Panc1 (cell line): ENCODE measurements at regions not wholly inside any gene's neighbourhood (a gene's known extent, or its start where the extent isn't known, plus 50 kb on each side); places are given as distances from the start of the nearest gene placed in this dataset.
"Not testable (repeated sequence)": the region's sequence is repeated elsewhere in the genome, so short reads cannot be mapped to it uniquely, and the experiment has no call there.

Experiments
- ATAC-seq: fragments of 200-7000 bp; cut with Tn5 transposase; 2 replicates; pipeline ENCODE4 v1.9.1; 2020; ENCODE audit warnings: mild to moderate bottlenecking, moderate library complexity
- BruUV-seq: library from RNA; stranded (reverse); fragments of 400-500 nt; replicated peaks from 2 replicates; lab custom pipeline; 2021; lab: Mats Ljungman, UMichigan
- CTCF ChIA-PET: fragments of 300-600 bp; sonication (Branson Sonifier 250); formaldehyde crosslinking; loops from one replicate; lab custom pipeline; 2022; ENCODE audit warnings: antibody characterized with exemption; lab: Charles Lee
- POLR2A ChIA-PET: fragments of 300-600 bp; sonication (Branson Sonifier 250); formaldehyde crosslinking; loops from one replicate; lab custom pipeline; 2022; ENCODE audit warnings: antibody characterized with exemption; lab: Charles Lee
- DNase-seq: peaks from one replicate; pipeline ENCODE4 v3.0.0-alpha.2; 2010; ENCODE audit warnings: low read depth, low spot score
- H3K27ac ChIP-seq: 2 replicates; pipeline ENCODE4 v1.5.1; 2011; ENCODE audit warnings: mild to moderate bottlenecking, low read length, inconsistent platforms
- H3K27me3 ChIP-seq: fragments of 200-500 bp; sonication (Bioruptor generic); 2 replicates; pipeline ENCODE4 v1.6.0; 2014; ENCODE audit warnings: low read length, inconsistent platforms; ENCODE audit not compliant: control insufficient read depth, insufficient read depth
- H3K36me3 ChIP-seq: fragments of 200-500 bp; sonication (Bioruptor generic); 2 replicates; pipeline ENCODE4 v1.5.1; 2014; ENCODE audit warnings: inconsistent platforms, mild to moderate bottlenecking, low read length, moderate library complexity; ENCODE audit not compliant: control insufficient read depth, insufficient read depth
- H3K4me1 ChIP-seq: 2 replicates; pipeline ENCODE4 v1.5.1; 2011; ENCODE audit warnings: inconsistent platforms, mild to moderate bottlenecking, low read length, moderate library complexity; ENCODE audit not compliant: control insufficient read depth, insufficient read depth
- H3K4me3 ChIP-seq, 2 experiments: 2 replicates each; pipeline ENCODE4 v1.5.1; 2011 to 2012; ENCODE audit warnings: low read depth in 2 of 2, low read length in 2 of 2, mild to moderate bottlenecking in 2 of 2, inconsistent platforms in 1 of 2, moderate library complexity in 1 of 2
- H3K9me3 ChIP-seq: fragments of 200-500 bp; sonication (Bioruptor generic); 2 replicates; pipeline ENCODE4 v1.5.1; 2014; ENCODE audit warnings: low read depth, mild to moderate bottlenecking, inconsistent platforms, low read length, moderate library complexity; ENCODE audit not compliant: control insufficient read depth, insufficient read depth
- CTCF ChIP-seq: fragments of 450-650 bp; IDR thresholded peaks from 2 replicates; pipeline ENCODE4 v1.5.1; 2017; ENCODE audit warnings: mild to moderate bottlenecking
- POLR2AphosphoS5 ChIP-seq: IDR thresholded peaks from 2 replicates; pipeline ENCODE4 v1.6.1; 2012; ENCODE audit warnings: mild to moderate bottlenecking, low read depth, low read length, moderate library complexity
- REST ChIP-seq, 2 experiments: IDR thresholded peaks; 2 replicates each; pipeline ENCODE4 v1.6.1; 2011 to 2012; ENCODE audit warnings: low read depth in 2 of 2, control low read depth in 1 of 2, low read length in 1 of 2, mild to moderate bottlenecking in 1 of 2, moderate library complexity in 1 of 2; ENCODE audit not compliant: insufficient read depth in 1 of 2
- SIN3A ChIP-seq: IDR thresholded peaks from 2 replicates; pipeline ENCODE4 v1.6.1; 2012; ENCODE audit warnings: low read depth, mild to moderate bottlenecking, low read length, moderate library complexity, borderline replicate concordance; ENCODE audit not compliant: insufficient read depth
- TCF7L2 ChIP-seq: IDR thresholded peaks from 2 replicates; pipeline ENCODE4 v1.6.1; 2011; ENCODE audit warnings: mild to moderate bottlenecking, low read depth, low read length, inconsistent platforms
- in situ Hi-C: cut with HindIII; loops from 2 replicates; pipeline ENCODE4 v1.10.0; 2016; ENCODE audit warnings: low sequenced_read_pairs, low pct_unique_long_range_greater_than_20kb
- intact Hi-C: fragments of 100-400 bp; cut with micrococcal nuclease; formaldehyde crosslinking; loops from one replicate; pipeline ENCODE4 v1.10.0; 2022; ENCODE audit not compliant: unreplicated experiment

GRCh38 chr3:78098367-78098766 is 1058.5 kb downstream of the ROBO2 start:
- TF ChIP-seq REST (IDR thresholded peaks at IDR 0.05; ENCODE audit: insufficient read depth in 1 of 2, low read depth in 2 of 2, low read length in 1 of 2): no peak
- no peak for TF ChIP-seq POLR2AphosphoS5
- TF ChIP-seq CTCF: no peak
- no peak for TF ChIP-seq SIN3A
- no peak for TF ChIP-seq TCF7L2
- Histone ChIP-seq H3K4me3 (no peak overlapping the region), H3K4me1 (no peaks in the 10 kb centered on the region), H3K27ac (no peak overlapping the region), H3K9me3 (no peaks in the 10 kb centered on the region), H3K27me3 (no peaks in the 10 kb centered on the region), H3K36me3 (no peaks in the 10 kb centered on the region)
- in situ Hi-C loops (no loop called here), intact Hi-C loops (no loop called here)
- CTCF ChIA-PET: no interaction called here
- POLR2A ChIA-PET: no interaction called here
- DNase-seq (no peak), ATAC-seq (no peak)
- no TSS peak for BruUV-seq

- no peak for TF ChIP-seq POLR2AphosphoS5
- TF ChIP-seq REST (IDR thresholded peaks at IDR 0.05; ENCODE audit: insufficient read depth in 1 of 2, low read depth in 2 of 2, low read length in 1 of 2): no peak
- no peak for TF ChIP-seq SIN3A
- TF ChIP-seq TCF7L2: no peak
- no peak for TF ChIP-seq CTCF
- H3K36me3 ChIP-seq: no peaks in the 10 kb centered on the region
- H3K9me3 ChIP-seq: no peaks in the 10 kb centered on the region
- DNase-seq (no peak), ATAC-seq (no peak)
- in situ Hi-C loops: no loop called here
- POLR2A ChIA-PET: no interaction called here
- no TSS peak for BruUV-seq
- CTCF ChIA-PET: no interaction called here
- no peaks in the 10 kb centered on the region for H3K27me3 ChIP-seq
- intact Hi-C loops: no loop called here
- no peak overlapping the region for H3K4me3 ChIP-seq
- H3K4me1 ChIP-seq: no peaks in the 10 kb centered on the region
- no peak overlapping the region for H3K27ac ChIP-seq
These were observed 1061.5 kb downstream of the ROBO2 start for GRCh38 chr3:78101384-78101783.

- in situ Hi-C loops, ATAC-seq, H3K36me3 ChIP-seq, DNase-seq, CTCF ChIA-PET, intact Hi-C loops, H3K27ac ChIP-seq, BruUV-seq, POLR2A ChIA-PET, H3K4me1 ChIP-seq, H3K9me3 ChIP-seq, H3K4me3 ChIP-seq, H3K27me3 ChIP-seq: not testable (repeated sequence)
These were observed 1068.5 kb downstream of the ROBO2 start for GRCh38 chr3:78108269-78108961.
